Fibroblast of mammary gland (primary cell): ENCODE measurements at regions not wholly inside any gene's neighbourhood (a gene's known extent, or its start where the extent isn't known, plus 50 kb on each side); places are given as distances from the start of the nearest gene placed in this dataset.

Experiments
- DNase-seq: peaks from one replicate; pipeline ENCODE4 v3.0.0-alpha.2; 2010; ENCODE audit warnings: low read depth
- H3K4me3 ChIP-seq: 2 replicates; pipeline ENCODE4 v1.5.1; 2011; ENCODE audit warnings: low read depth, mild to moderate bottlenecking, low read length, moderate library complexity; ENCODE audit not compliant: control insufficient read depth
- TF ChIP-seq, protein P1 (sequence below): conservative IDR thresholded peaks from 2 replicates; pipeline ENCODE4 v1.5.1; 2011; ENCODE audit warnings: low read depth, low read length, inconsistent platforms; ENCODE audit not compliant: control insufficient read depth, insufficient read depth

DNA sequence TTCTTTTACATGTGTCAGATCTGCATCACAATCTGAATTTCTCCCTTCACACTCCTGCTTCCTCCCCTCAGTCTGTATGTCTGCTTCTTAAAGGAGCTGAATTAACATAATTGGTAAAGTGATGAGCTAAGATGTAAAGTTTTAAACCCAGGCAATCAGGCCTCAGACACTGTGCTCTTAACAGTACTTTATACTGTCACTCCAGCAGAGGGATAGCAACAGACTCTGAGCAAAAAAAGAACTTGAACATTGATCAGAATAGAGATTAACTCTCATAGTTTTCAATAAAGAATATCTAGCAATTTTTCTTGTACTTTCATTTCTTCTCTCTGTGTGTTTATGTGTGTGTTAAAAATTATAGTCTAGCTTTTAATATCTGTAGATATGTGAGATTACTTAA is 110.3 kb downstream of the DUSP10 start:
- H3K4me3 ChIP-seq = no peak overlapping the region
- TF ChIP-seq, protein P1, sequence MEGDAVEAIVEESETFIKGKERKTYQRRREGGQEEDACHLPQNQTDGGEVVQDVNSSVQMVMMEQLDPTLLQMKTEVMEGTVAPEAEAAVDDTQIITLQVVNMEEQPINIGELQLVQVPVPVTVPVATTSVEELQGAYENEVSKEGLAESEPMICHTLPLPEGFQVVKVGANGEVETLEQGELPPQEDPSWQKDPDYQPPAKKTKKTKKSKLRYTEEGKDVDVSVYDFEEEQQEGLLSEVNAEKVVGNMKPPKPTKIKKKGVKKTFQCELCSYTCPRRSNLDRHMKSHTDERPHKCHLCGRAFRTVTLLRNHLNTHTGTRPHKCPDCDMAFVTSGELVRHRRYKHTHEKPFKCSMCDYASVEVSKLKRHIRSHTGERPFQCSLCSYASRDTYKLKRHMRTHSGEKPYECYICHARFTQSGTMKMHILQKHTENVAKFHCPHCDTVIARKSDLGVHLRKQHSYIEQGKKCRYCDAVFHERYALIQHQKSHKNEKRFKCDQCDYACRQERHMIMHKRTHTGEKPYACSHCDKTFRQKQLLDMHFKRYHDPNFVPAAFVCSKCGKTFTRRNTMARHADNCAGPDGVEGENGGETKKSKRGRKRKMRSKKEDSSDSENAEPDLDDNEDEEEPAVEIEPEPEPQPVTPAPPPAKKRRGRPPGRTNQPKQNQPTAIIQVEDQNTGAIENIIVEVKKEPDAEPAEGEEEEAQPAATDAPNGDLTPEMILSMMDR = no peak
- no peak for DNase-seq

DNA sequence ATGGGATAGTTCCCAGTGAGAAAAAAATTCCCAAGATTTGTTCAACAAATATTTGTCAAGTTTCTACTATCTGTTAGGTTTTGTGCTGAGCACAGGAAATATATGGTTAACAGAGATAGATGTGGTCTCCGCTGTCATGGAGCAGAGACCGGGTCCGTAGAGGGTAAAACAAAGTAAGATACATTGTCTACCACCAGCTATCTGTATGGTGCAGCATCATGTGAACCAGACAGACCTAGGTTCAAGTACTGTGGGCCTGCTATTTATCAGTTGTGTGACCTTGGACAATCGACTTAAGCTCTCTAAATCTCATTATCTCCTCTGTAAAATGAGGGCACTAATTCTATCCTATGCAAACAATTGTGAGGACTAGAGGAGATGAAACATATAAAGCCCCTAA is 109.8 kb downstream of the DUSP10 start:
- H3K4me3 ChIP-seq = no peak overlapping the region
- TF ChIP-seq, protein P1 = no peak
- DNase-seq = no peak

DNA sequence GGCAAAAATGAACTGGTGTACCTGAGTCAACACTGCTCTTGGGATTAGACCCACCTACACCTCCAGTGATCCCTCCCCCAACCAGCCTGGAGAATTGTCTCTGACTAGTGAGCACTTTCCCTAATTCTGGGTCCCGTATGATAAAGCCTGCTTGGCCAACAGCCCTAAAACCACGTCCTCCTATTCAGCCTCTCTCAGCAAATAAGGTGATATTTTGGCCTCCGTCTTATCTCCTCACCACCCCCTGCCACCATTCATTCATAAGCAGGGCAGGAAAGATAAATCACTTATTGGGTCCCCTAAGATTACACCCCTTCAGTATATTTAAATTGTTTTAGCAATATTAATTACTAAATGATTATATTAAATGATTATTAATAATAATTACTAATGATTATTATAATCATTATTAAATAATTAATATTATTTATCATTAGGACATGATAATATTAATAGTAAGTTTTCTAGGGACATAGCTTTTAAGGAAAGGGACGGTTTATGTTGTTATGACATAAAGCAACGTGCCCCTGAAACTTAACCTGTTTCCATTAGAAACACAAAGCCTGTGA is 108.0 kb downstream of the DUSP10 start:
- H3K4me3 ChIP-seq = no peak overlapping the region
- TF ChIP-seq, protein P1 = no peak
- no peak for DNase-seq

DNA sequence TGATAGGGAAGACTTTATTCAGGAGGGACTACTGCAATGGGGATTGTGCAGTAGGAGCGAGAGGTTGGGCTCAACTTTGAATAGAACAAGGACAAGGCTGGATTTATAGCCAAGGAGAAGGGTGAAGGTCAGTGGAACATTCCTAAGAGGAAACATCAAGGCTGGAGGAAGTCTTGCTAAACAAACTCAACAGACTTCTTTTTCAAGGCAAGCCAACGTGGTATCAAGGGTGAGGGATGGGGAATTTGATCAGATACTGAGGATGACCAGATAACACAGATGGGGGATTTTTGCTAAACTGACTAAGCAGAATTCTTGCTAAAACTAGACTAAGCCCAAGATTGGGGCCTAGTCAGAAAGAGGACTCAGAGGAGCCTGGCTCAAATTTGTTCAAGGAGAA is 107.3 kb downstream of the DUSP10 start:
- TF ChIP-seq, protein P1 = no peak
- H3K4me3 ChIP-seq = no peak overlapping the region
- no peak for DNase-seq

DNA sequence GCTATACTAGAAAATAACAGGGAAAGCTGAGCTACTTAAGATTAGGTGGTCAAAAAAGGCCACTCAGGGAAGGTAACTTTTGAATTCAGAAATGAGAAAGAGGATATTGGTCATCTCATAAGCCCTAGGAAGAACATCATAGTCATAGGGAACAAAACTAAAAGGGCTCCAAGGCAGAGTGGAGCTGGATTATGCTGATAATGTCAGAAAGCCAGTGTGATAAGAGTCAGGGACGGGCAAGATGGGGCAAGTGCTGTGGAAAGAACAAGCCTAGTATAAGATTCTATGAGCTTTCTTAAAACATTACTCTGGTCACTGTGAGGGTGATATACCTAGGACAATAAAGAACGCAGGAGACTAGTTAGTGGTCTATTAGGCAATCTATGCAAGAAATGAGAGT is 106.6 kb downstream of the DUSP10 start:
- no peak for DNase-seq
- TF ChIP-seq, protein P1 = no peak
- no peak overlapping the region for H3K4me3 ChIP-seq

DNA sequence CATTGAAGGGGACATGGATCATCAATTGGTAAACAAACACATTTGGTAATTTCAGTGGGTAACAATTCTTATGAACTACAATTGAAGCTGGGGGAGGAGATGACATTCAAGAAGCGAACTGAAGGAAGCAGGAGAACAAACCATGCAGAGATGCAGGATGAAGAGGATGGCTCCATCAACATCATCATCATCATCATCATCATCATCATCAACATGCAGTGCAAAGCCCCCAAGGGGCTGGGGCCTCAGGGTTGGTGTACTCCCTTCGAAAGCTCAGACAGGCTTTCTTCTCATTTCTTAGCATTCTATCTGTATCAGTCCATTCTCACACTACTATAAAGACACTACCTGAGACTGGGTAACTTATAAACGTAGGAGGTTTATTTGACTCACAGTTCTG is 105.8 kb downstream of the DUSP10 start:
- H3K4me3 ChIP-seq = no peak overlapping the region
- DNase-seq = no peak
- TF ChIP-seq, protein P1 = no peak

DNA sequence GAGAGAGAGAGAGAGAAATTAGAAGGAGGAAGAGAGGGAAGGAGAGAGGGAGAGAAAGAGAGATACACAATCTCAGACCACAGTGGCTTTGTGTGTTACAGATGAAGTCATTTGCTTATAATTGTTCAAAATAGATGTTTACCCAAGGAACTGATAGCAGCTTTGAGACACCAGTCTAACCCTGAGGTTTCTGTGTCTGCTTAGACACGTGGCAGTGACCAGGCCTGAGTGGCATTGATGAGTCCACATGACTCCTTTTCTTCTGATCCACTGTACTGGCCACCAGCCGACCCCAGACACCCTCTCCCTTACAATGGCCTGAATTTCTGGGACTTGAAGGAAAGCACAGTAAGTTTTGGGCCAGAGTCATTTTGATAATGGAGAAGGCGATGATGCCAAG is 104.9 kb downstream of the DUSP10 start:
- TF ChIP-seq, protein P1 = no peak
- DNase-seq = no peak
- no peak overlapping the region for H3K4me3 ChIP-seq
